DOHH2 (cell line): ENCODE measurements at regions not wholly inside any gene's neighbourhood (a gene's known extent, or its start where the extent isn't known, plus 50 kb on each side); places are given as distances from the start of the nearest gene placed in this dataset.

Source experiments
- CTCF ChIP-seq: fragments of 200-600 bp; sonication (generic); IDR thresholded peaks from one replicate; pipeline ENCODE4 v1.5.1; 2014; ENCODE audit warnings: antibody characterized with exemption, mild to moderate bottlenecking, low read depth, low read length; ENCODE audit not compliant: poor library complexity, severe bottlenecking
- EZH2phosphoT487 ChIP-seq: fragments of 200-600 bp; sonication (generic); IDR thresholded peaks from 2 replicates; pipeline ENCODE4 v1.6.1; 2017; ENCODE audit warnings: borderline replicate concordance, mild to moderate bottlenecking, antibody characterized with exemption, low read length, moderate library complexity, mixed read lengths

- TF ChIP-seq CTCF (no peak), EZH2phosphoT487 (no peak)
These were observed 108.9 kb upstream of the FAM3C start for GRCh38 chr7:121505021-121505420.
